GM12878 (cell line): ENCODE measurements at regions not wholly inside any gene's neighbourhood (a gene's known extent, or its start where the extent isn't known, plus 50 kb on each side); places are given as distances from the start of the nearest gene placed in this dataset.

Source experiments
- ATAC-seq: fragments of 200-7000 bp; cut with Tn5 transposase; 3 replicates; pipeline ENCODE4 v1.9.1; 2020; ENCODE audit warnings: mild to moderate bottlenecking, moderate library complexity
- BruUV-seq: library from RNA; stranded (reverse); fragments of 400-500 nt; replicated peaks from 2 replicates; lab custom pipeline; 2021; lab: Mats Ljungman, UMichigan
- CTCF ChIA-PET: fragments of 300-600 bp; sonication (Branson Sonifier 250); formaldehyde crosslinking; extraction: SDS; loops from one replicate; lab custom pipeline; 2021; ENCODE audit warnings: inconsistent platforms; lab: Yijun Ruan, JAX
- POLR2A ChIA-PET: fragments of 350-600 bp; formaldehyde crosslinking; extraction: SDS; loops from one replicate; lab custom pipeline; 2021; ENCODE audit warnings: inconsistent platforms; lab: Charles Lee
- RAD21 ChIA-PET: fragments of 300-600 bp; sonication (Branson Sonifier 250); formaldehyde crosslinking; loops from one replicate; lab custom pipeline; 2023; ENCODE audit warnings: antibody characterized with exemption; ENCODE audit not compliant: unreplicated experiment; lab: Charles Lee
- SMC1A ChIA-PET: fragments of 300-600 bp; sonication (Branson Sonifier 250); formaldehyde crosslinking; loops from one replicate; lab custom pipeline; 2023; ENCODE audit not compliant: unreplicated experiment, uncharacterized antibody; lab: Charles Lee
- DNase-seq: peaks from one replicate; pipeline ENCODE4 v3.0.0-alpha.2; 2011; ENCODE audit warnings: low read depth, low spot score
- FAIRE-seq: peaks from 3 replicates; lab custom pipeline; 2011; peaks lifted over from hg19 to GRCh38; lab: Jason Lieb, UNC
- H2AFZ ChIP-seq: 2 replicates; pipeline ENCODE4 v1.6.0; 2011; ENCODE audit warnings: low read depth, low read length, control low read depth; ENCODE audit not compliant: control insufficient read depth
- H3K27ac ChIP-seq: 2 replicates; pipeline ENCODE4 v1.5.1; 2011; ENCODE audit warnings: control low read depth; ENCODE audit not compliant: control insufficient read depth, insufficient read depth
- H3K27me3 ChIP-seq, 2 experiments: replicated peaks in 1 of 2; 2 replicates each; pipeline versions ENCODE4 v1.6.0 to v1.6.1; 2011; ENCODE audit warnings: low read length in 1 of 2; ENCODE audit not compliant: control insufficient read depth in 2 of 2, insufficient read depth in 2 of 2
- H3K36me3 ChIP-seq, 2 experiments: 2 replicates each; pipeline ENCODE4 v1.5.1; 2011; ENCODE audit warnings: low read length in 1 of 2; ENCODE audit not compliant: control insufficient read depth in 2 of 2, insufficient read depth in 2 of 2
- H3K4me1 ChIP-seq: 2 replicates; pipeline ENCODE4 v1.6.1; 2011; ENCODE audit warnings: mild to moderate bottlenecking, low read length, moderate library complexity, mixed read lengths; ENCODE audit not compliant: control insufficient read depth, insufficient read depth
- H3K4me2 ChIP-seq: 2 replicates; pipeline ENCODE4 v1.6.0; 2011; ENCODE audit warnings: control low read depth; ENCODE audit not compliant: control insufficient read depth, insufficient read depth
- H3K4me3 ChIP-seq: fragments of 200-600 bp; sonication (generic); 2 replicates; pipeline ENCODE4 v1.5.1; 2016
- H3K79me2 ChIP-seq: 2 replicates; pipeline ENCODE4 v1.6.0; 2011; ENCODE audit warnings: low read length; ENCODE audit not compliant: control insufficient read depth, insufficient read depth
- H3K9ac ChIP-seq: 2 replicates; pipeline ENCODE4 v1.8.0; 2011; ENCODE audit warnings: low read length, control low read depth, mixed read lengths; ENCODE audit not compliant: control insufficient read depth, insufficient read depth
- H3K9me3 ChIP-seq: replicated peaks from 3 replicates; pipeline ENCODE4 v1.5.1; 2011; ENCODE audit warnings: mild to moderate bottlenecking, low read length; ENCODE audit not compliant: control insufficient read depth, insufficient read depth
- H4K20me1 ChIP-seq: 2 replicates; pipeline ENCODE4 v1.6.0; 2011; ENCODE audit not compliant: control insufficient read depth, insufficient read depth
- ASH2L ChIP-seq: fragments of 300-600, 200-600 bp; sonication (generic); IDR thresholded peaks from 2 replicates; pipeline ENCODE4 v1.6.1; 2017; ENCODE audit warnings: low read depth, mild to moderate bottlenecking, borderline replicate concordance
- IKZF1 ChIP-seq: fragments of 450-650 bp; conservative IDR thresholded peaks from 2 replicates; pipeline ENCODE4 v1.6.1; 2017; ENCODE audit warnings: antibody characterized with exemption, mild to moderate bottlenecking
- NR2C2 ChIP-seq: IDR thresholded peaks from 2 replicates; pipeline ENCODE4 v1.6.1; 2011; ENCODE audit warnings: borderline replicate concordance, low read depth; ENCODE audit not compliant: control insufficient read depth, insufficient read length
- POLR2A ChIP-seq: IDR thresholded peaks from 2 replicates; pipeline ENCODE4 v1.6.1; 2011; ENCODE audit warnings: low read depth, mild to moderate bottlenecking, low read length
- PRDM15 ChIP-seq: fragments of 450-650 bp; formaldehyde crosslinking; IDR thresholded peaks from 2 replicates; pipeline ENCODE4 v1.4.0; 2020; ENCODE audit warnings: mild to moderate bottlenecking, moderate library complexity
- SMARCA5 ChIP-seq: fragments of 450-650 bp; IDR thresholded peaks from 2 replicates; pipeline ENCODE4 v1.6.1; 2017; ENCODE audit warnings: mild to moderate bottlenecking
- USF2 ChIP-seq: IDR thresholded peaks from 2 replicates; pipeline ENCODE4 v1.6.1; 2011; ENCODE audit warnings: low read depth, low read length, improper control_type of control experiment, borderline replicate concordance
- WGBS: methylation state at CpG from one replicate; pipeline ENCODE4 v1.1.6; 2016; ENCODE audit warnings: low lambda C conversion rate; ENCODE audit not compliant: insufficient replicate concordance, insufficient coverage; ENCODE audit errors: missing lambda C conversion rate; 5-methylcytosine and 5-hydroxymethylcytosine counted together
- in situ Hi-C: fragments of 300-500 bp; cut with MboI; formaldehyde crosslinking; loops from 9 replicates; pipeline ENCODE4 v1.14.3; 2018; ENCODE audit warnings: mixed read lengths
- intact Hi-C: fragments of 100-400 bp; cut with micrococcal nuclease; formaldehyde crosslinking; loops from one replicate; pipeline ENCODE4 v1.14.2; 2022; ENCODE audit not compliant: unreplicated experiment
- TF ChIP-seq, protein P1 (sequence below): fragments of 450-650 bp; formaldehyde crosslinking; IDR thresholded peaks from 2 replicates; pipeline ENCODE4 v1.4.0; 2022; ENCODE audit warnings: mild to moderate bottlenecking, moderate library complexity

DNA sequence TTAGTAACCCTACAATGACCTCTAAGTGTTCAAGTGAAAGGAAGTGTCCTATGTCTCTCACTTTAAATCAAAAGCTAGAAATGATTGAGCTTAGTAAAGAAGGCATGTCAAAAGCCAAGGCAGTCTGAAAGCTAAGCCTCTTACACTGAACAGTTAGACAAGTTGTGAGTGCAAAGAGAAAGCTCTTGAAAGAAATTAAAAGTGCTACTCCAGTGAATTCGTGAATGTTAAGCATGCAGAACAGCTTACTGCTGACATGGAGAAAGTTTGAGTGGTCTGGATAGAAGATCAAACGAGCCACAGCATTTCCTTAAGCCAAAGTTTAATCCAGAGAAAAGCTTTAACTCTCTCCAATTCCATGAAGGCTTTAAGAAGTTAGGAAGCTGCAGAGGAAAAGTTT, 373.7 kb downstream of the NR4A2 start:
- Histone ChIP-seq H3K4me3 (no peak overlapping the region), H3K36me3 (no peaks in the 10 kb centered on the region), H3K4me1 (no peaks in the 10 kb centered on the region), H2AFZ (no peak overlapping the region), H3K27ac (no peak overlapping the region), H4K20me1 (no peaks in the 10 kb centered on the region), H3K79me2 (no peaks in the 10 kb centered on the region), H3K27me3 (no peaks in the 10 kb centered on the region), H3K9ac (no peak overlapping the region), H3K4me2 (no peak overlapping the region), H3K9me3 (no peaks in the 10 kb centered on the region)
- intact Hi-C loops: no loop called here
- TF ChIP-seq POLR2A (no peak), SMARCA5 (no peak), IKZF1 (no peak), USF2 (no peak), ASH2L (no peak), PRDM15 (CRISPR knock-in tag) (no peak), NR2C2 (no peak)
- TF ChIP-seq, protein P1, sequence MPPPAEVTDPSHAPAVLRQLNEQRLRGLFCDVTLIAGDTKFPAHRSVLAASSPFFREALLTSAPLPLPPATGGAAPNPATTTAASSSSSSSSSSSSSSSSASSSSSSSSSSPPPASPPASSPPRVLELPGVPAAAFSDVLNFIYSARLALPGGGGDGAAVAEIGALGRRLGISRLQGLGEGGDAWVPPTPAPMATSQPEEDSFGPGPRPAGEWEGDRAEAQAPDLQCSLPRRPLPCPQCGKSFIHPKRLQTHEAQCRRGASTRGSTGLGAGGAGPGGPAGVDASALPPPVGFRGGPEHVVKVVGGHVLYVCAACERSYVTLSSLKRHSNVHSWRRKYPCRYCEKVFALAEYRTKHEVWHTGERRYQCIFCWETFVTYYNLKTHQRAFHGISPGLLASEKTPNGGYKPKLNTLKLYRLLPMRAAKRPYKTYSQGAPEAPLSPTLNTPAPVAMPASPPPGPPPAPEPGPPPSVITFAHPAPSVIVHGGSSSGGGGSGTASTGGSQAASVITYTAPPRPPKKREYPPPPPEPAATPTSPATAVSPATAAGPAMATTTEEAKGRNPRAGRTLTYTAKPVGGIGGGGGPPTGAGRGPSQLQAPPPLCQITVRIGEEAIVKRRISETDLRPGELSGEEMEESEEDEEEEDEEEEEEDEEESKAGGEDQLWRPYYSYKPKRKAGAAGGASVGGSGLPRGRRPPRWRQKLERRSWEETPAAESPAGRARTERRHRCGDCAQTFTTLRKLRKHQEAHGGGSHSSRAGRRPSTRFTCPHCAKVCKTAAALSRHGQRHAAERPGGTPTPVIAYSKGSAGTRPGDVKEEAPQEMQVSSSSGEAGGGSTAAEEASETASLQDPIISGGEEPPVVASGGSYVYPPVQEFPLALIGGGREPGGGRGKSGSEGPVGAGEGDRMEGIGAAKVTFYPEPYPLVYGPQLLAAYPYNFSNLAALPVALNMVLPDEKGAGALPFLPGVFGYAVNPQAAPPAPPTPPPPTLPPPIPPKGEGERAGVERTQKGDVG (CRISPR knock-in tag): no peak
- ChIA-PET SMC1A (interaction anchor here (1.3 to 1.4 kb wide), 4 partner anchors 10 to 18 kb away, joined by 3 to 6 read pairs (median 4); no protein-coding TSS in a partner anchor), RAD21 (interaction anchor here (0.9 kb wide), 1 partner anchor 29 kb away, joined by 3 read pairs; no protein-coding TSS in a partner anchor), POLR2A (interaction anchor here (0.5 kb wide), 1 partner anchor 152 kb away, joined by 3 read pairs; no protein-coding TSS in a partner anchor), CTCF (no interaction called here)
- BruUV-seq: no TSS peak
- DNase-seq (no peak), ATAC-seq (no peak), FAIRE-seq (no peak)
- in situ Hi-C loops: no loop called here
- 0% methylated on average over 2 of the region's 2 CpGs for WGBS
